HG03280 (cell line): ENCODE measurements at regions not wholly inside any gene's neighbourhood (a gene's known extent, or its start where the extent isn't known, plus 50 kb on each side); places are given as distances from the start of the nearest gene placed in this dataset.

Source experiments
- ATAC-seq: cut with Tn5 transposase; IDR thresholded peaks from one replicate; pipeline ENCODE4 v1.9.1; 2021; ENCODE audit warnings: mild to moderate bottlenecking, moderate library complexity; ENCODE audit not compliant: unreplicated experiment

DNA sequence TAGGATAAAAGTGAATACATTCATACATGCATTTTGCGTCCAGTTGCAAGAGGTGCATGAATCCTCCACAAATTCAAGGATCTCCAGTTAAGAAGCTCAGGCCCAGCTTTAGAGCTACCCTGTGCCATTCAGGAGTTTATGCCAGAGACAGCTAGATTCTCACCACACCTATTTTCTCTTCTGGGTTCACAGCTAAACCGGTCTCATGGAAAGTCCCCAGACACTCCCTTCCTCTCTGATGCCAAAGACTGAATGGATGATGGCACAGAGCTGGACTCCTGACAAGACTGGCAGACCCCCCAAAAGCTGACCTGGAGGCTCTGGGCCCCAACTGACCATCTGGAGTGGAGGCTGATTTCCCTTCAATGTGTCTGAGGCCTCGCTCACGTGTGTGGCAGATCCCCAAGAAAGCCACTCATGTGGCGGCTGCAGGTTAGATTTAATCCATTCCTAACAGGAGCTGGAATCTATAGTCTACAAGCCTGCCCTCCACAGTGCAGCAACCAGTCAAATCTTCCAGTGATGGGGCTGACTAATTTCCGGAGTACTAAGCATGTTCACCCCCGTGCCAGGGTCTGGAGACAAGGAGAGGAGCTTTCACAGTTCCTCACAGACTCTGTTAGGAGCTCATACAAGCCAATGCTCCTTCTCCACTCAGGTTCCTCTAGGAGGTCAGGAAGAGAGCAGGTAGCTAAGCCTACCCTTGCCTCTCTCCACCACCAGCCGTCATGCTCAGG lies 257.1 kb downstream of the BCL11A start:
- ATAC-seq, result no peak

DNA sequence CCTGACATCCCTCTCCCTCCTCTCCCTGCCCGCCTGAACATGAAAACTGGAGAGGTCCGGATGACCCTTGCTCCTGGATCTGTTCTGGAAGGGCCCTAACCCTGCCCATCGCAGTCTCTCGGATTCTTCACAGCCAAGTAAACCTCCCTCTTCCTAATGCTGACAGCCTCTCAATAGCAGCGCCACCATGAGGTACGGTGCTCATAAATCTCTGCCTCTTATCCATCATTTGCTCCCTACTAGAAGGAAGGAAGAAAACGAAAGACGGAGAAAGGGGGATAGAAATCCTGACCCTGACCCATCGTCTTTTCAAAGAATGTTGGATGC lies 257.9 kb downstream of the BCL11A start:
- no peak for ATAC-seq

DNA sequence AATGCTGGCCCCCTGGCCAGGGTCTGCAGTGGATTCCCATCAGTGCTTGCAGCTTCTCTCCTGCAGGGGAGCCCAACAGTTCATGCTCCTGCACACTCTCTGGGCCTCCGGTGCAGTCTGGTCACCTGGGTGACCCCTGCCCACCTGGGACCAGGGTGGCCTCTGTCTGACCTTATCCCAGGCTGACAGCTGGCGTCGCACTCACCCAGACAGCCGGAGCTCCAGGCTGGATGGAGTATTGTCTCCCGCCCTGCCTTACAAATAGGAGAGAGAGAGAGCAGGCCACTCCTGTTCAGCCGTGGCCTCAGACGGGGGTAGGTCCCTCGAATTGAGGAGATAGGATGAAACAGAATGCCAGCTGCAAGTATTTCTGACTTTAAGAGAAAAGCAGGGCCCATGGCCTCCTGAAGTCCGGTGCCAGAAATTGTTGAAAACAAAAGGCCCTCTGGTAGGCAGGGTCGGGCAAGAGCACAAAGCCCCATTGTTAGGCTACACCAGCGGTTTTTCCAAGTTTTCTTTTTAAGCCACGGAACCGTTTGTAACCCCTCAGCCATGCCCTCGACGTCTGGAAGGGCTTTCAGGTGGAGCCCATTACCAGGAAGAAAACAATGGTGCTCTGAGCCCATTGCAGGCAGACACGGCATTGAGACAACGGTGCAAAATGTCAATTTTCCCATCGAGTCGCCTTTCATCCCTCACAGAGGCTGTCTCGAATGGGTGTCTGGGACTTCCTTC lies 258.4 kb downstream of the BCL11A start:
- ATAC-seq, result no peak

DNA sequence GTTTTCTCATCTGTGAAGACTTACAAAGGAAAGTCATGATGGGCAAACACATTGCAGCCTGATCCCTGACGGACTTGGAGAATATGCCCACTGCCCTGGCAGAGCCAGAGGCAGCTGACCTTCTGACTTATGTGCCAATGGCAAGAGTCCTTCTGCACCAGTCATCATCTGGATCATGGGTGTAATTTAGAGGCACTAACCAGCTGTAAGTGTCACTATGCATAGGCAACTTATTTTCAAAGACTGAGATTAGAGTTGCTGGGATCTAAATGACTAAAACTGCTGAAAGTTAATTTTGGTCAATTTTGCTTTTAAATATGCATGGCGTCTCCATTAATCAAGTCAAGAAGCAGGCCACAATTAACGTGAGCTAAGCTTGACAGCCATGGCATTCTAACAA lies 261.2 kb downstream of the BCL11A start:
- ATAC-seq, result no peak

DNA sequence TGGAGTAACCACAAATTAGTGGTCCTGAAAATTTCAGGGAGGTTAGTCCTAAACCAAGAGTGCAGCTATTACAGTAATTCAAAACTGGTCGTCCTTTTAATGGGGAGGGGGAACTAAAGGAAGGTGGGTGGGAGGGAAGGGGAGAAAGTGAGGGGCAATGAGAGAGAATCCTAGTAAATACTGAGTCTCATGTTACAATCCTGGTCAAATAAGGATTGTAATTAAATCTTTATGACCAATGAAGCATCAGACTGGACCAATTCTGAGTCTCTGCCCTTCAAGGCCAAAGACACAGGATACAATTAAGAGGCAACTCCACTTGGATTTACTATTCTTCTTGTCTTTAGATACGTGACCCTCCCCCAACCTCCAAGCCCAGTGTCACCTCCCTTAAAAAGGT lies 262.9 kb downstream of the BCL11A start:
- ATAC-seq, result no peak

DNA sequence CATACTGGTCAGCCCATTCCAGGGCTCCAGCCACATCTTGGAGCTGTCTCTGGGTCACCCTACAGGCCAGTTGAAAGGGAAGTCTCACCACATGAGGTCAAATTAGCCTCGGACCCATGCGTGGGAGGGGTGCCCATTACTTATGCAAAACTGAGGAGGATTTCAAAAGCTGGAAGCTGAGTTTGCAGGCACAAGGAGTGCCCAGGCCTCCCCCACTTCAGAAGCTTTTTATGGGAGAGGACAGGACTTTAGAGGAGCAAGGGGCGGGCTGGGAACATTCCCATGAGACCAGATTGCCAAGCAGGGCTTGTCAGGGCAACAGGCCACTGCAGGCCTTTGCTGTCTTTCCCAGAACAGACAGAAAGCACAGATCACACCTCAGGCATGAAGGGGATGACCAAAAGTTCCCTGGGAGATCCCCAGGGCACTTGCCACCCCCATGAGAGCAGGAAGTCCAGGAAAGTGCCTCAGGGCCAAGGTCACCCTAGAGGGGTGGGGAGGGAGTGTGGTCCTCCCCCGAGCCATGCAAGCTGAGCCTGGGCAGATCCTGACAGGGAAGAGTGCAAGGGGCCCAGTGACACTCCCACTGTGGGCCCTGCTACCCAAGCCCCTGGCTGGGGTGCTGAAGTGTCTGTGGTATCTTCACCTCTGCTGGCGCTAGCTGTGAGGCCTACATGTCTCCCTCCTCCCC lies 267.7 kb downstream of the BCL11A start:
- ATAC-seq, result no peak

DNA sequence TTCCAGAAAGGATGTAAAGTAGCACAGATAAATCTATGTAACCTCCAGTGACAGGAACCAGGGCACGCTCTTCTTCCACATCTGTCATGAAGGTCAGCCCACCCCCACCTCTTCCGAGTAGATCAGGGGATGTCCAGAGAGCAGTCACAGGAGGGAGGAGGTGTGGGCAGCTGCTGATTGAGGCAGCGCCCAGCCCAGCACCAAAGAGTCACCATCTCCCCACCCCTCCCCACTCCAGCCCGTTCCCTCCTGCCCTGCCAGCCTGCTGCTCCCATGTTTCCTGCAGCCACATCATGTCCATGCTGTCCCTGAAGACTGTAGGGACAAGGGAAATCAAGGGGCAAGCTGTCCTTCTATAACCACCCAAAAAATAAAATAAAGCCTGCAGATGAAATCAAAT lies 269.8 kb downstream of the BCL11A start:
- ATAC-seq, result no peak

DNA sequence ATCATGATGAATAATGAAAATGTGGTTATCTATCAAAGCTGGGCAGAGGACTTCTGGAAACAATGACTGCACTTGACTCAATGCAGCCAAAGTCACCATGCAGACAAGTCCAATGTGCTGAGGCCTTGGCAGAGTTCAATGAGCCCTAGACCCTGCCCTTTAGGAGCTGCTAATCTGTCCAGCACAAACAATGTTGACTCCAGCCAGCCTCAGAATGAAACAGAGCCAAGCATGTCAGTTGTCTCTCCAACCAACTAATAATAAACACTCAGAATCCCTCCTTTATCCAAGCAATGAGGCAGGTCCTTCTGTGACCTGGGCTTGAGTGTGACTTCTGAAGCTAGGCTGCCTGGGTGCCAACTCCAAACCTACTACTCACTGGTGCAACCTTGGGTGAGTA lies 270.6 kb downstream of the BCL11A start:
- ATAC-seq, result no peak

DNA sequence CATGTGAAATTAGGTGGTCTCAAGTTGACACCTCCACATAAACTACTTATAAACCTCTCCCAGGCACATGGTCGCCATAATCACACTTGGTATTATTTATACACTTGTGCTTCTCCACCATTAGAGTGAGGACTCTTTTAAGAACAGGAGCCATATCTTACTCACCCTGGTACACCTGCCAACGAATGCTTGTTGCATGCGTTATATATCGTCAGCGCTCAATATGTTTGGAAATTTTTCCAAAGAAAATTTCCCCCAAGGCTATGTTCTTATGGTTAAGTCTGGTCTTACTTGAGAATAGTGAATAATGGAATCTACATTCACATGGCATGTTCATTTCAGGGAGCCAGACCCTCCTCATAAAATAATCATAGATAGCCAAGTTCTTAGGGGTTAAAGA lies 271.7 kb downstream of the BCL11A start:
- no peak for ATAC-seq

DNA sequence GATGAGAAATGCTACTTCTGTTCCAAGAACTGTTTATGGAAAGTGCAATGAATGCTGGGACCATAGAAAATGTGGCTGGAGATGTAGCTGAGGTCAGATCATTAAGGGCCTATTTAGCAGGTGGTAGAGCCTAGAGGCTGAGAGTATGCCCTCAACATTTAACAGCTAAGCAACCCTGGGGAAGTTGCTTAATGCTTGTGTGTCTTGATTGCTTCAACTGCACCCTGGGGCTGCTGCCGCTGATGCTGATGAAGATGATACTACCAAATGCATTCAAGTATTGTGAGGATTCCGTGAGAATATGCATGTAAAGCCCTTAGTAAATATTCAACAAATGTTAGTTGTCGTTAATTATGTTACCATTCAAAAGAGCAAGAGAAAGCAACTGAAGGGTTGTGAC lies 273.2 kb downstream of the BCL11A start:
- ATAC-seq, result no peak

DNA sequence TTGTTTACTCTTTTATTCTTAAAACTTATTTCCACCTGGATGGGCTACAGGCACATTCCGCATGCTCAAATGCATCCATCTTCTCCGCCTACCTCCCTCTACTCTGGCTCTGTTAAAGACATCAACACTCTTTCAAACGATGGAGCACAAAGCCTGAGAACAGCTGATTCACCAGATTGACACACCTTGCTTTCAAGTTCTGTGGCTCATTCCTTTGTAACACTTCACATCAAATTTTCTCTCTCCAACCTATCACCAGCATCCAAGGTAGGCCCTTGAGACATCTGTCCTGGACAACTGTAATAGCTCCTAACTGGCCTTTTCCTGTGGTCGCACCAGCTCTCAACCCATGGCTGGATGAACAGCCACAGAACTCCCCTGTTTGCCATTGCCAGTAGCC lies 274.5 kb downstream of the BCL11A start:
- no peak for ATAC-seq

DNA sequence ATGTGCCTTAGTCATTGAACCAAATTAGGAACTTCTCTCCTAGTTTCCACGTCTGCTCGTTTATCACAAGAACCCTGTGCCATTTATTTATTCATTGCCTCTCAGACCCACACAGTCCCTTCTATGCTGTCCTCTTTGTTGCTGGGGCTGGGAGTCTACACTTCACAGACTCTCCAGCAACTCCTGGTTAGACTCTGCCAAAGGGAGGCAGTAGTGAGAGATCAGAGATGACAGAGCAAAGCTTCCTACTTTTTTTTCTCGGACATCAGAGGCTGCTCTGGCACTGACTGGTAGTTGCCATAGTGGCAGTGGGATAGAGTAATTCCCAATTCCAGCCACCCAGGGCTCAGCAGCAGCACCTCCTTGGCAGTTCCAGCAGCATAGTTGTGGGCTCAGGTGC lies 277.5 kb downstream of the BCL11A start:
- ATAC-seq, result no peak

DNA sequence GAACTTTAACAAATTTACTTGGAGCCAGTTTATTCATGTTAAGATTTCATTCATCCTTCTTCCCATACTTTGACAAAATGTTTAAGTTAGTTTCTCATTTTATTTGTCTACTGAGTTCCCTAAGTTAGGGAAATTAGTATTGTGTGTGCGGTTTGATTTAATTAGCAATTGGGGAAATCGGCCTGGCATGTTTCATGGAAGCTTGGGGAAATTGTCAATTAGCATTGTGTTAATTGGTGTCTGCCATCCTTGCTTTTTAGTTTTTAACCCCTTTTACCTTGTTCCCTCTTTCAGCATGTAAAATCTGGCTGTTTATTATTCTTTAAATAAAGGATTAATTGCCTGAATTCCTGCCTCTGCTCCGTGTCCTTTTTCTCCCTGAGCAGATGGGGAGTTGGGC lies 279.6 kb downstream of the BCL11A start:
- ATAC-seq, result no peak

DNA sequence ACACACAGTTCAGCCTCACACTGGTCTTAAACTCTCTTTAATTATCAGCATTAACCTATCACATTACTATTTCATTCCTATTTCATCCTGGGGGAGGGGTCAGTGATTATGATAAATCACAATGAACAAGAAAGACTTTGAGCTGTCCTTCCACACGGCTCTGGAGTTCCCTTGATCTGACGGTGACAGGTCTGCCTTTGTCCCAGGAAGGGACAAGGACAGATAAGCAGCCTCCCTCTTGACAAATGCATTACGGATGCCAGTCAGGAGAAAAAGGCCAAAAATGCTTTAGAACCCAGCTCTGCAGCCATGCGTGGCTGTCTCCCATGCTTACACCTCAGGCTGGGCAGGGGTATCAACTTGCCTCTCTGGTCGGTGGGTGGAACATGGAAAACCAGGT lies 281.7 kb downstream of the BCL11A start:
- ATAC-seq, result no peak

DNA sequence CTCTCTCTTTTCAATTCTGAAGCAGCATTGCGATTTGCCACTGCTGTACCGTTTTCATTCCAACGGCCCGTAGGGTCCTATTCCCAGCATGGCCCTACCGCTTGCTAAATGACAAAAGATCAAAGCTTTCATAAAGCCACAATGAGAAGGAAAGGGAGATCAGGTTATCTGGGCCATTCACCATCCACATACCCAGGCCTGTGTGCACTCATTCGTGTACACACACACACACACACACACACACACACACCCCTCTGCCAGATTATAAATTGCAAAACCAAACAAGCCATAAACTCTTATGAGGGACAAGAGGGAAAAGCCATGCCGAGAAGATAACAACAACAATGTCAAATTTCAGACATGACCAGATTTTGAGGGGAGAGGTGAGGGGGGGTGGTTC lies 282.3 kb downstream of the BCL11A start:
- no peak for ATAC-seq

DNA sequence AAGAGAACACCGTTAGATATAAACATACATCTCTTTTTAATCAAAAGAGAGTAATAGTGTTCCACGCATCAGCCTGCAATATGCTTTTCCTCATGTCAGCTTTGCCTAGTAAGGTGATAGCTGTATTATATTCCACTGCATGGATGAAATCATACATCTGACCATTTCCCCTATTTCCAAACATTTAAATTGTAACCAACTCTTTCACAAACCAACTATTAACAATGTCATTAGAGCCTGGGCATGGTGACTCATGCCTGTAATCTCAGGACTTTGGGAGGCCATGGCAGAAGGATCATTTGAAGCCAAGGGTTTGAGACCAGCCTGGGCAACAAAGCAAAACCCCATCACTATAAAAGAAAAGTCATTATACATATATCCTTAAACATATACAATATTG lies 284.8 kb downstream of the BCL11A start:
- no peak for ATAC-seq

DNA sequence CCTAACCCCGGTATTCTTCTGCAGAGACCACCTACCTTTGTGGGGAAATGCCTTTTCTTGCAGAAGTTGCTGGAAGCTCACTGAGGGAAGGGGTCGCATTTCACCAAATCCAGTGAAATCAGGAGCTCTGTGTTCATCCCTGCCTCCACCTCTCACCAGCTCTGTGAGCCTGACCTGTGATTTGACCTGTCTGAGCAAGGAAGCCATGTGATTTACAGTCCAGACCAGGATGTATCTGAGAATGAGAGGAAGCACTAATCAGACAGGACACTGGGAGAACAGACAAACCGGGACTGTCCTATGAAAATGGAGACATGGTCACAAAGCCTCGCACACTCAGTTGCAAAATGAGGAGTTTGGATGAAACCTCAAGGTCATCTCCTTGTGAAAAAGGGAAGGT lies 285.4 kb downstream of the BCL11A start:
- ATAC-seq, result no peak

DNA sequence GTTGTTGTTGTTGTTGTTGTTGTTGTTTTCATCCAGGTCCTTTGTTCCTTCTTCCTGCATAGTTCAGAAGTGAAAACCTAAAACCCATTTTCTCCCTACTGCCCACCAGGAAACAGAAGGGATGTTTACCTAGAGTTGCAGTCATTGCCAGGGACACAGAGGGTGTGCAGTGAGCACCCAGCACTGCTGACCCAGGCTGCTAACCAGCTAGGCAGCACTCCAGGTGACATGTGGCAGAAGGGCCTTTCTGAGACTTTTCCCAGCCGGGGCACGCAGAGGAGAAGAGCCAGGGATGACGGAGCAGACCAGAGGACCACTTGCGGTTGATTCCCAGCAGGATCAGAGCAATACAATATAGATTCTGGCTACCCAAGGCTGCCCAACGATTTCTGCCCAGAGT lies 286.3 kb downstream of the BCL11A start:
- ATAC-seq, result no peak

DNA sequence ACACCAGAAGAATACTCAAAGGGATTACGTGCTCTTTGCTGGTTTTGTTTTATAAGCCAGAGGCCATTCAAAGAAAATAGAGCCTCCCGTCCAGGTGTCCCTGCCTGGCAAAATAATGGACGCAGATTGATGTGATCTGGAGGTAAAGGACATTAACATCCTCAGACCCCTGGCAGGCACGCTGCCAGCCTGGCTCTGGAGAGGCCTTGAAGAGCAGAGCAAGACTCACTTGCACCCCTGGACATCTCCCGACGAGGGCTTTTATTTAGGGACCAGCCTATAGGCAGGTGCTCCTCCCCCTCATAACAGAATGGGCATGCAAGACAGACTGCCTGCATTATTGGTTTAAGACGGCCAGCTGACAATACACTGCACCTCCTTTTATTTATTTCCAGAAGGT lies 291.3 kb downstream of the BCL11A start:
- no peak for ATAC-seq

DNA sequence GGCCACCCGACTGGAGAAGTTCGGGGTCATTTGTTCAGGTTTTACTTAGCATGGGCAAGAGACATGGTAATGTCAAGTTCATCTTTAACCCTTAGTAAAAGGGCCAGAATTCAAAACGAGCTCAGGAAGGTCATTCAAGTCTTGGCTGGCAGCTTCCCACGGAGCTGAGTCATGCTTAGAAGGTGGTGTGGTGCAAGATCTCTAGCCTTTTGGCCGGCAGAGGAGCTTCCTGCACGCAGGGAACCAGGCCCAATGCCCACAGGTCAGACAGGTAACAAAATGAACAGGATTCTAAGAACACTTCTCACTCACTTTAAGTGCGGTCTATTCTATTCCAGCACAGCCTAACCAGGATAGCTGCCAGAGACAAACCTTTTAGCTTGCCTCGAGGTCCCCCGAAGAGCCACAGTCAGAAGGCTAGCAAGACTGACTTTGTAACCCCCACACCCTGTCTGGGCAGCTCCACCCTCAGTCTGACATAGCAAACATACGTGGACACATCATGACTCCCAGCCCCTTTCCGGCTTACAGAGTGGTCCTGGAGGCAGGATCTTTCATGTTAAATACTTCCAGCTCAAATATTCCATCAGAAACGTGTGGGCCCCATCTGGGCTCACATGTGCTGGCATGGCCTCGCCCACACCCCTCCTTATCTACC lies 292.7 kb downstream of the BCL11A start:
- ATAC-seq, result no peak

DNA sequence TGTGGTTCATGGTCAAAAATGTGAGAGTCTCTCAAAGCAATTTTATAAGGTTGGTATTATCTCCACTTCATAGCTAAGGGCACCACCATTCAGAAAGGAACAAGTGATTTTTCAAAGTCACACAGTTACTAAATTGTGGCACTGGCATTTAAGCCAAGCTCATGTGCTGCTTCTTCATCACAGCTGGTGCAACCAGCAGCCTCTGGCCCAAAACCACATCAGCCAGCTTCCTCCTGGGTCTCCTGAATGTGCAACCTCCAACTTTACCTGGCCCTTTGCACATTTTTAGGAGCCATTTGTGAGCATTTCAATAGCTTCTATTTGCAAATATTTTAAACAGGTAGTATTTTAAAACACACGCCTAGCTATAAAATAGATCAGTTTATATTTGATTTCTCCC lies 293.7 kb downstream of the BCL11A start:
- ATAC-seq, result no peak
